ENCODE measurements at regions not wholly inside any gene's neighbourhood (a gene's known extent, or its start where the extent isn't known, plus 50 kb on each side); places are given as distances from the start of the nearest gene placed in this dataset.
"Not testable (repeated sequence)": the region's sequence is repeated elsewhere in the genome, so short reads cannot be mapped to it uniquely, and the experiment has no call there.

DNA sequence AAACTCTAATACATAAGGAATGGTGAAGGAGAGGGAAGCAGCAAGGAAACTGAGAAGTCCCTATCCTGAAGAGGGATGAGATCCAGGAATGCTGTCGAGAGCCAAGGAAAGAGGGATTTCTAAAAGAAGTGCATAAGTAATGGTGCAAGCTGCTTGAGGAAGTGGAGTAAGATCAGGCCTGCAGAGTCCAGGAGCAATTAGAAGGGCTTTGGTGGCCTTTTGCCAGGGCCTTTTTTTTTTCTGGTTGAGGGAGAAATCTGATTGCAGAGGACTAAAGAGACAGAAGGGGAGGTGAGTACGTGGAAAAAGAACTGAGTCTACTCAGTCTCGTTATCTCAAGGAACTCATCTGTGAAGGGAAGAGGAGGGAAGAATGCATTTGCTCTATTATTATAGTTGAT lies 396.2 kb downstream of the UTRN start:
- H3K4me1 Mint-ChIP-seq, result peaks cover 0 to 30% (median 26%) of the 10 kb centered on the region in 3 donors
- no peak for DNase-seq
- H3K27me3 Mint-ChIP-seq, result no peaks in the 10 kb centered on the region
- H3K4me3 Mint-ChIP-seq, result no peak overlapping the region
- H3K36me3 Mint-ChIP-seq, result peaks cover 59% of the 10 kb centered on the region in 2 donors
- peak overlapping the region in 4 of 6 donors; percentile 16 to 59 (median 38) for H3K27ac Mint-ChIP-seq
- peaks cover 2 to 21% (median 11%) of the 10 kb centered on the region in 7 donors for H3K9me3 Mint-ChIP-seq
- ATAC-seq (ENCODE audit: low read depth in 2 of 2), result no peak

DNA sequence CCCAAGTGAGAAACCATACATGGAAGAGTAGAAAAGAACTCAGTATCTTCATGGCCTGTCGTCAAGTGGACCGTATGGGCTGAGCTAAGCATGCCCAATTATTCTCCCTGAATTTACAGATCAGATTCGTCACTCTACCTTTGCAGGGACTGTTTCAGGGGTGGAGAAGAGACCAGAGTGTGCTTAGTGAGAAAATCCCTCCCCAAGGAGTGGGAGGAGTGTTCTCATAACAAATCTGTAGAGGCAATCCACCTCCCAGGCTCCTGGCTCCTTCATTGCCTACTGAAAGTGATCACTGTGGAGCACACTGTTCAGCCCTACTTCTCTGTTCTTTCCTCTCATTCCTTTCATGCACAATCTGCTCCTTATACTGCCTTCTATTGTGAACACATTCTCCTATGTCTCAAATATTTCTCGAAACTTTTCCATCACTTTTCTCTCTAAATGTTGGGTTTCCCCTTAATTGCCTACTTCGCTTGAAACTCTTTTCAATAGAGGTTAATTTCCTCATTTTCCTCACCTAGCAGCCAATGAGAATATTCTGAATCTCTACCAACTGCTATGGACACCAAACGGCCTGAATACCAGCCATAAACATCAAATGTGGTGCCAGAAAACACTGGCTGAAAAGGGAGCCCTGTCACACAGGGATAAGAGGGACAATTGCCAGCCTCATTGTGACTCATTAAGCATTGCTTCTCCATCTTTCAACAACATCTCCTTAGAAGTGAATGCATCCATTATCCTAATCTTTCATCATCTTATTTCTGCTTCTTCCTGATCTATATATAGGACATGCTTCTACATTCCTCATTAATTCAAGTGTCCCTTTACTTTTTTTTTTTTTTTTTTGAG lies 398.3 kb downstream of the UTRN start:
- peaks cover 70 to 80% of the 10 kb centered on the region in 2 donors for H3K36me3 Mint-ChIP-seq
- H3K4me1 Mint-ChIP-seq, result peaks cover 0 to 31% (median 24%) of the 10 kb centered on the region in 3 donors
- peaks cover 7 to 34% (median 30%) of the 10 kb centered on the region in 7 donors for H3K9me3 Mint-ChIP-seq
- H3K4me3 Mint-ChIP-seq, result no peak overlapping the region
- DNase-seq (no peak), ATAC-seq (ENCODE audit: low read depth in 2 of 2) (no peak)
- no peaks in the 10 kb centered on the region for H3K27me3 Mint-ChIP-seq
- peak overlapping the region in 2 of 6 donors; percentile 2 to 88 for H3K27ac Mint-ChIP-seq

DNA sequence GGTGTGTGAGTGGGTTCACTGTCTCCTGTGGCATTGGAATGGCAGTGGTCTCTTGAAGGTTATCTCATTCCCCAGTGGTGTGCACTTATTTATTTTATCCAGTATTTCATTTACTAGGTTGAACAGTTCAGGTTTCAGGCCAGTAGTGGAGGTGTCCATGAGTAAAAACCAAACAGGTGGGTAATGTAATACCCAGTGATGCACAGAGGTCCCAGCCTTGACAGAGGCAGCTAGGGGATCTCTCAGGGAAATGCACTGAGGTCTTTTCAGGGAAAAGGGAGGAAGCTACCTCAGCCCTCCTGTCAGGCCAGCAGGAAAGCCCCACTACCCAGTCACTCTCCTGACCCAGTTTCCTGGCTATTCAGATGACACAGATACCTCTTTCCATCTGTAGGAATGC lies 403.6 kb downstream of the UTRN start:
- H3K27me3 Mint-ChIP-seq, result no peaks in the 10 kb centered on the region
- H3K4me3 Mint-ChIP-seq, result no peak overlapping the region
- no peak for DNase-seq
- peaks cover 13 to 26% (median 24%) of the 10 kb centered on the region in 3 donors for H3K4me1 Mint-ChIP-seq
- ATAC-seq (ENCODE audit: low read depth in 2 of 2), result no peak
- H3K36me3 Mint-ChIP-seq, result peaks cover 55 to 75% of the 10 kb centered on the region in 2 donors
- H3K9me3 Mint-ChIP-seq, result peaks cover 7 to 50% (median 44%) of the 10 kb centered on the region in 7 donors
- H3K27ac Mint-ChIP-seq, result peak overlapping the region in 1 of 6 donors; percentile 54

DNA sequence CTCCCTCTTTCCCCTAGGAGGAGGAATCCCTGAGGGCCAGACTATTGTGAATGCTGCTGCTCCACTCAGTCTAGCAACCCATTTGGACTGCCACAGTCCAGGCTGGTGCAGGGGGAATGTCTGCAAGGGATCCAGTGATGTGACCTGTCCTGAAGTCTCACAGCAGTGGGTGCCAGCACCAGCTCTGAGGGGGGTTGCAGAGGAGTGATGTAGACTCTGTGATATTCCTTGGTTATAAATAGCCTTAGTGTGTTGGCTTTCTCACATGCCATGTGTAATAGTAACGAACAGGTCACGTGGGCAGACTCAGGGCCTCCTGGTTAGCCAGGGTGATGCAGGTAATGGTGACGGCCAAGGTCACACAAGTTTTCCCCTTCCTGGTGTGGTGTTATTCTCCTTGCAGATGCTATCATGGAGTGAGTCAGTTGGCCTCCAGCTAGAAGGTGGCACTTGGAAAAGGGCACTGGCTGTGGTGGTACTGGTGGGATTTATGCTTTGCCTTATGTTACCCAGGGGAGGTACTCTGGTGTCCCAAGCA lies 404.4 kb downstream of the UTRN start:
- peaks cover 46 to 67% of the 10 kb centered on the region in 2 donors for H3K36me3 Mint-ChIP-seq

DNA sequence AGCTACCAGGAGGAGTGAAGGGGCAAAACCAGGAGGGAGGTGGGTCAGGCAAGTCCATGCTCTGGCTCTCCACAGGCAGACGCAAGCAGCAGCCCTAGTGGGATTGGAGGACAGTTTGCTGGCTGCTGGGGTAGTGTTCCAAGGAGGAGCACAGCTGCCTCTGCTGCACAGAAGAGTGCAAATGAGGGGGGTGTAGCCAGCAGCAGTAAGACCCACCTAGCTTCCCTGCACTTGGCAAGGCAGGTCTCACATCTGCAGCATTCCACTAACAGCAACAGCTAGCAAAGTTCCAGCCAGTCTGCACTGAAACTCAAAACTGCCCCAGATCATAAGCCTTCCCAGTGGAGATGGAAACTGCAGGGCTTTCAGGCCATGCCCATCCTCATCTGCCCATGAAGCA lies 405.0 kb downstream of the UTRN start:
- H3K27me3 Mint-ChIP-seq, result no peaks in the 10 kb centered on the region
- H3K4me3 Mint-ChIP-seq, result no peak overlapping the region
- peaks cover 7 to 48% (median 44%) of the 10 kb centered on the region in 7 donors for H3K9me3 Mint-ChIP-seq
- H3K27ac Mint-ChIP-seq, result peak overlapping the region in 1 of 6 donors; percentile 70
- no peak for ATAC-seq (ENCODE audit: low read depth in 2 of 2)
- DNase-seq, result no peak
- peaks cover 41 to 61% of the 10 kb centered on the region in 2 donors for H3K36me3 Mint-ChIP-seq
- H3K4me1 Mint-ChIP-seq, result peaks cover 18 to 27% (median 26%) of the 10 kb centered on the region in 3 donors

More for the DNA sequence above, 404.4 kb downstream of the UTRN start:
- Mint-ChIP-seq H3K27me3 (no peaks in the 10 kb centered on the region), H3K4me1 (peaks cover 18 to 29% (median 27%) of the 10 kb centered on the region in 3 donors), H3K4me3 (peak overlapping the region in 1 of 8 donors; percentile 16), H3K9me3 (peaks cover 7 to 50% (median 44%) of the 10 kb centered on the region in 7 donors), H3K27ac (peak overlapping the region in 3 of 6 donors; percentile 14 to 76 (median 32))
- ATAC-seq (ENCODE audit: low read depth in 2 of 2), result no peak
- no peak for DNase-seq

DNA sequence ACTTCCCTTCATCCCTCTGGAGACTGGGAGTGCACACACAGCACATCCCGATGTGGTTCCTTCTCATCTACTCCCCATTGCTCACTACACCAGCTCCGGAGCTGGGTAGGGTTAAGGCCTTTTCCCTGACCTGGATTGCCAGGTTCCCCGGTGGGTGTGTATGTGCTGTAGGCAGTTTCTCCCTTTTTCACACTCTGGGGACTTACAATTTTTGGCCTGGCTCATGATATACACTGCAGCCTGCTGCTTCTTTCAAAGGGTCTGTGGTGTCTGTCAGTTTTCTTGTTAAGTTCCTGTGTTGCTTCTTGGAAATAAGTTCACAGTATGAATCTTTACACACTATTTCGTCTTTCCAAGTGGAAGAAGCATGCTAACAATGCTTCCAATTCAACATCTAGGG lies 405.5 kb downstream of the UTRN start:
- H3K9me3 Mint-ChIP-seq, result peaks cover 7 to 43% (median 39%) of the 10 kb centered on the region in 7 donors
- H3K27me3 Mint-ChIP-seq, result no peaks in the 10 kb centered on the region
- ATAC-seq (ENCODE audit: low read depth in 2 of 2), result no peak
- no peak for DNase-seq
- H3K4me1 Mint-ChIP-seq, result peaks cover 18 to 22% (median 20%) of the 10 kb centered on the region in 3 donors
- H3K27ac Mint-ChIP-seq, result peak overlapping the region in 2 of 6 donors; percentile 70 to 76
- H3K4me3 Mint-ChIP-seq, result no peak overlapping the region
- peaks cover 36 to 56% of the 10 kb centered on the region in 2 donors for H3K36me3 Mint-ChIP-seq

DNA sequence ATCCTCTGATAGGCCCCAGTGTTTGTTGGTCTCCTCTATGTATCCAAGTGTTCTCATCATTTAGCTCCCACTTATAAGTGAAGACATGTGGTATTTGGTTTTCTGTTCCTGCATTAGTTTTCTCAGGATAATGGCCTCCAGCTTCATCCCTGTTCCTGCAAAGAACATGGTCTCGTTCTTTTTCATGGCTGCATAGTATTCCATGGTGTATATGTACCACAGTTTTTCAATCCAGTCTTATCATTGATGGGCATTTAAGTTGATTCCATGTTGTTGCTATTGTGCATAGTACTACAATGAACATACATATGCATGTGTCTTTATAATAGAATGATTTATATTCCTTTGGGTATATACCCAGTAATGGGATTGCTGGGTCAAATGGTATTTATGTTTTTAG lies 406.9 kb downstream of the UTRN start:
- Mint-ChIP-seq H3K4me1 (peaks cover 16 to 19% (median 18%) of the 10 kb centered on the region in 3 donors), H3K36me3 (peaks cover 22 to 42% of the 10 kb centered on the region in 2 donors), H3K9me3 (peaks cover 0 to 30% (median 26%) of the 10 kb centered on the region in 7 donors), H3K27ac (peak overlapping the region in 1 of 6 donors; percentile 56), H3K4me3 (peak overlapping the region in 1 of 8 donors; percentile 9)
- H3K27me3 Mint-ChIP-seq; DNase-seq; ATAC-seq (ENCODE audit: low read depth in 2 of 2): not testable (repeated sequence)

DNA sequence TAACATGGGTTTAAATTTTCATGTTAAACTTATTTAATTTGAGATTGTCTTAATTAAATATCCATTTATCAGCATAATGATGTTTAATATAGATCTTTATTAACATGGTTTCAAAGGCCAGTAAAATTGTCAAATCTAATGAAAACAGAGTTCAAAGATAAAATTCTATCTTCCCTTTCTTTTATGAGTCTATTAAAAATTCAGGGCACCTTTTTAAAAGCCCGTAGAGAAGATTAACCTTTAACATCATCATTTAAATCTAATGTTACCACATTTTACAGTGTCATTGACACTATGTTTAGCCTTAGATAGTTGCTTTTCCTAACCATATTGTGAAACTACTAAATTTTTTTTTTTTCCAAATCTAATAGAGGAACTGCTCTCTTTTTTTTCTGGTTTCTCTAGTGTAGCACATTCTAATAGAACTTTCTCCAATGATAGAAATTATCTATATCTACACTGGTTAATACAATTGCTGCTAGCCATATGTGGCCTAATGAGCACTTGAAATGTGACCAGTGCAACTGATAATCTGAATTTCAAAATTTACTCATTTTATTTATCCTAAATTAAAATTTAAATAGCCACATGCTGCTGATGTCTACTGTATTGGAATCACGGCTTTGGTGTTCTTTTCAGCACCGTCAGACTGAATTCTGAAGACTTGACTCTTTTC lies 410.9 kb downstream of the UTRN start:
- ATAC-seq (ENCODE audit: low read depth in 2 of 2) (no peak), DNase-seq (no peak)
- peaks cover 13 to 19% (median 14%) of the 10 kb centered on the region in 3 donors for H3K4me1 Mint-ChIP-seq
- H3K4me3 Mint-ChIP-seq, result no peak overlapping the region
- peaks cover 10 to 19% of the 10 kb centered on the region in 2 donors for H3K36me3 Mint-ChIP-seq
- no peak overlapping the region for H3K27ac Mint-ChIP-seq
- peaks cover 0 to 14% (median 12%) of the 10 kb centered on the region in 7 donors for H3K9me3 Mint-ChIP-seq
- no peaks in the 10 kb centered on the region for H3K27me3 Mint-ChIP-seq

DNA sequence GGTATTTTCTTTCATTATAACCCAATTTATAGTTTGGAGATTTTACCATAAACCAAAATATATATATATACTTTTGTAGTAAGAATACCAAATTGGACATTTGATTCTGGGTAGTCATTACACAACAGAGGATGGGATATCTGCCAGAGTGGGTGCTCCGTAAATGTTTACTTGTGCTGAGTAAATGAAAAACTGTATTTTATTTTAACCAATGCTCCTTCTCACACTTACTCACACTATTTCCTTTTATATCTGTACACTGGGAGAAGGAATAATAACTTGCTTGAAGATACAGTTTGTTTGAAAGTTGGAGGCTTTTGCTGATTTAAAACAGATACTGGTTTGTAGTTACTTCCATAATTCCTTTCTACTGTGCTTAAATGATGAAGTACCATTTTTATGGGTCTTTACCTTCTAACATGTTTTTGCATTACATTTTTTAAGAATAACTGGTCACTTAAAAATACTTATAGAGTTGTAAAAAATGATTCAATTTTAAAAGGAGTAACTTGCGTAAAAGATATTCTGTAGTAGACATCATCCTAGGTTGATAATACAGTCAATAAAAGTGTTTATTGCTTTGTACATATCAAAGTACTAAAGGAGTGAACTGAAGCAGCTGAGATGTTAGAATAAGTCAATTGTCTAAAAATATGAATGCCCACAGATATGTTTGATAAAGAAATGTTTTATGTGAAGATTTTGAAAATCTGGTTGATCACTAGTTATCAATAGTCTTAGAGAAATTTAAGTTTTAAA lies 411.7 kb downstream of the UTRN start:
- Mint-ChIP-seq H3K4me3 (no peak overlapping the region), H3K9me3 (peaks cover 0 to 11% (median 6%) of the 10 kb centered on the region in 7 donors), H3K36me3 (peaks cover 12% of the 10 kb centered on the region in 2 donors), H3K4me1 (peaks cover 10 to 19% (median 13%) of the 10 kb centered on the region in 3 donors), H3K27me3 (no peaks in the 10 kb centered on the region), H3K27ac (no peak overlapping the region)
- ATAC-seq (ENCODE audit: low read depth in 2 of 2) (no peak), DNase-seq (no peak)

DNA sequence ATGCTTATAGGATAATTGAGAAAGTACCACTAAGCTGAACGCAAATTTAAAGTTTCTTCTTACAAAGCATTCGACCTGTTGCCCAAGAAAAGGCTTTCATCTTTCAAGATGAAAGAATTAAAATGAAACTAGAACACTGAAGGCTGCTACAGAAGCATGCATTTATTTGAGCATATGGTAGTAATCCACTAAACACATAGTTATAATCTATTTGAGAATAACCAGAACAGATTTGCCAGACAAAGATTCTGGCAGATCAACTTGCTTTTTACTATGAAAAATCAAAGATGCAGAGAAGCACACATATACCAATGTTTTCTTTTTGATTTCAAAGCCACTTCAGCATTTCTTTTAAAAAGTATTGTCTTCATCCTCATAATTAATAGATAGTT lies 412.2 kb downstream of the UTRN start:
- Mint-ChIP-seq H3K4me1 (peaks cover 10 to 19% (median 13%) of the 10 kb centered on the region in 3 donors), H3K36me3 (peaks cover 6 to 12% of the 10 kb centered on the region in 2 donors), H3K4me3 (no peak overlapping the region), H3K9me3 (peaks cover 0 to 6% (median 3%) of the 10 kb centered on the region in 7 donors), H3K27me3 (no peaks in the 10 kb centered on the region), H3K27ac (peak overlapping the region in 1 of 6 donors; percentile 10)
- no peak for DNase-seq
- ATAC-seq (ENCODE audit: low read depth in 2 of 2), result no peak

DNA sequence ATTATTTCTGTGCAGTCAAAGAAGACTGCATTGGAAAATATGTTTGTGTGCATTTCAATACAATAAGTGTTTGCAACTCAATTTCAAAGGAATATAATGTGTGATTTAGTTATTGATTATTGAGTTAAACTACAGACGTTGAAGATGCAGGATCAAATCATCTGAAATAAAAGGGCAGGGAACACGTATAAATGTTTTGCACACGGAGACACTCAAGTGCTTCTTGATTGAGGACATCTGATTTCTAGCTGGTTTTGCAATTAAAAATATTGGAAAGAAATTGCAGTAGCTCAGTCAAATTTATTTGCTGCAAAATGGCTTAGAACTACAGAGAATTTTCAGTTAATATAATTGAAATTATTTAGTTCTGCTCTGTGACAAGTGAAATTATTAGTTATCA lies 412.7 kb downstream of the UTRN start:
- no peak overlapping the region for H3K4me3 Mint-ChIP-seq
- peak overlapping the region in 1 of 6 donors; percentile 10 for H3K27ac Mint-ChIP-seq
- peaks cover 1 to 12% of the 10 kb centered on the region in 2 donors for H3K36me3 Mint-ChIP-seq
- ATAC-seq (ENCODE audit: low read depth in 2 of 2) (no peak), DNase-seq (no peak)
- H3K27me3 Mint-ChIP-seq, result no peaks in the 10 kb centered on the region
- peaks cover 9 to 19% (median 10%) of the 10 kb centered on the region in 3 donors for H3K4me1 Mint-ChIP-seq
- peaks cover 0 to 1% (median under 1%) of the 10 kb centered on the region in 7 donors for H3K9me3 Mint-ChIP-seq

DNA sequence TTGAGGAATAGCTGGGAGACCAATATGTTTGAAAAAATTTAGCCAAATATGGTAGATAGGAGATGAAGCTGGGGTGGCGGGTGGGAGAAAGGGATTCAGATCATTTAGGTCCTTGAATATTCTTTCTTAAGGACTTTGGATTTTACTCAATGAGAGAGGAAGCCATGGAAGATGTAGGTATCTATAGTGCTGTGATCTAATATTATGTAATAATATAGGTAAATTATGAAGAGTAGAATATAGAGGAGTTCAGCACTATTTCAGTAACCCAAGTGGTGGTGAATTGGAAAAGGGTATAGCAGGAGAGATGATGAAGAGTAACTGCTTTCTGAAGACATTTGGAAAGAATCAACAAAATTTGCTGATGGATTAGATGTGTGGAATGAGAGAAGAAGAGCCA lies 417.6 kb downstream of the UTRN start:
- DNase-seq, result no peak
- no peaks in the 10 kb centered on the region for H3K27me3 Mint-ChIP-seq
- H3K9me3 Mint-ChIP-seq, result no peaks in the 10 kb centered on the region
- H3K36me3 Mint-ChIP-seq, result peaks cover 0 to 13% of the 10 kb centered on the region in 2 donors
- no peak overlapping the region for H3K4me3 Mint-ChIP-seq
- no peak overlapping the region for H3K27ac Mint-ChIP-seq
- no peaks in the 10 kb centered on the region for H3K4me1 Mint-ChIP-seq
- no peak for ATAC-seq (ENCODE audit: low read depth in 2 of 2)
